ENCODE measurements at regions not wholly inside any gene's neighbourhood (a gene's known extent, or its start where the extent isn't known, plus 50 kb on each side); places are given as distances from the start of the nearest gene placed in this dataset.

- TF ChIP-seq GATA3 (IDR thresholded peaks at IDR 0.05; ENCODE audit: low read depth, low read length) (no peak), GATA2 (IDR thresholded peaks at IDR 0.05; ENCODE audit: low read depth, low read length) (no peak)
Observed at GRCh38 chr4:14184767-14185166, 557.2 kb upstream of the BOD1L1 start.

All from SH-SY5Y (cell line).